ENCODE measurements at regions not wholly inside any gene's neighbourhood (a gene's known extent, or its start where the extent isn't known, plus 50 kb on each side); places are given as distances from the start of the nearest gene placed in this dataset.

DNA sequence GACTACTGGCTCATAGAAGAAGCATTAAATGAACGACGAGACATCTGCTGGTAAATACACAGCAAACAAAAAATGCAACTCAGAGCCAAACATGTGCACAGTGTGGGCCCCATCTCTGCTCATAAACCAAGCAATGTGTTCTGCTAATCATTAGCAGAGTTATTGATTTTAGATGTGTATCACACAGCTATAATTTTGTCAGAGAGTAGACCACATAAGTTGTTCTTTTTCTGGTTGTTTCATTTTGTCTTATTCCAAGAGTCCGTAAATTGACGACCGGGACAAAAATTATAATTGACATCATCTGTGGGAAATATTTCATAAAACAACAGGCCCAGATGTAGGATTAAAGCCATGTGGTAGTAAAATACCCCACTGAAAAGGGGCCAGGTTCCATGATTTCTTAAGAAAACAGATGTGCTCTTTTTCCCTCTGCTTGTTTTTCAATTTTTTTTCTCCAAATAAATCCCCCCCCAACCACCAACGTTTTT lies 423.6 kb downstream of the HAO1 start:
- TF ChIP-seq, protein P1, sequence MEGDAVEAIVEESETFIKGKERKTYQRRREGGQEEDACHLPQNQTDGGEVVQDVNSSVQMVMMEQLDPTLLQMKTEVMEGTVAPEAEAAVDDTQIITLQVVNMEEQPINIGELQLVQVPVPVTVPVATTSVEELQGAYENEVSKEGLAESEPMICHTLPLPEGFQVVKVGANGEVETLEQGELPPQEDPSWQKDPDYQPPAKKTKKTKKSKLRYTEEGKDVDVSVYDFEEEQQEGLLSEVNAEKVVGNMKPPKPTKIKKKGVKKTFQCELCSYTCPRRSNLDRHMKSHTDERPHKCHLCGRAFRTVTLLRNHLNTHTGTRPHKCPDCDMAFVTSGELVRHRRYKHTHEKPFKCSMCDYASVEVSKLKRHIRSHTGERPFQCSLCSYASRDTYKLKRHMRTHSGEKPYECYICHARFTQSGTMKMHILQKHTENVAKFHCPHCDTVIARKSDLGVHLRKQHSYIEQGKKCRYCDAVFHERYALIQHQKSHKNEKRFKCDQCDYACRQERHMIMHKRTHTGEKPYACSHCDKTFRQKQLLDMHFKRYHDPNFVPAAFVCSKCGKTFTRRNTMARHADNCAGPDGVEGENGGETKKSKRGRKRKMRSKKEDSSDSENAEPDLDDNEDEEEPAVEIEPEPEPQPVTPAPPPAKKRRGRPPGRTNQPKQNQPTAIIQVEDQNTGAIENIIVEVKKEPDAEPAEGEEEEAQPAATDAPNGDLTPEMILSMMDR (IDR thresholded peaks at IDR 0.05): no peak
- TF ChIP-seq EZH2 (IDR thresholded peaks at IDR 0.05; ENCODE audit: borderline replicate concordance, insufficient read depth, low read depth, low read length, poor library complexity, severe bottlenecking): no peak

Measured in B cell (primary cell).